ENCODE measurements at regions not wholly inside any gene's neighbourhood (a gene's known extent, or its start where the extent isn't known, plus 50 kb on each side); places are given as distances from the start of the nearest gene placed in this dataset.

DNA sequence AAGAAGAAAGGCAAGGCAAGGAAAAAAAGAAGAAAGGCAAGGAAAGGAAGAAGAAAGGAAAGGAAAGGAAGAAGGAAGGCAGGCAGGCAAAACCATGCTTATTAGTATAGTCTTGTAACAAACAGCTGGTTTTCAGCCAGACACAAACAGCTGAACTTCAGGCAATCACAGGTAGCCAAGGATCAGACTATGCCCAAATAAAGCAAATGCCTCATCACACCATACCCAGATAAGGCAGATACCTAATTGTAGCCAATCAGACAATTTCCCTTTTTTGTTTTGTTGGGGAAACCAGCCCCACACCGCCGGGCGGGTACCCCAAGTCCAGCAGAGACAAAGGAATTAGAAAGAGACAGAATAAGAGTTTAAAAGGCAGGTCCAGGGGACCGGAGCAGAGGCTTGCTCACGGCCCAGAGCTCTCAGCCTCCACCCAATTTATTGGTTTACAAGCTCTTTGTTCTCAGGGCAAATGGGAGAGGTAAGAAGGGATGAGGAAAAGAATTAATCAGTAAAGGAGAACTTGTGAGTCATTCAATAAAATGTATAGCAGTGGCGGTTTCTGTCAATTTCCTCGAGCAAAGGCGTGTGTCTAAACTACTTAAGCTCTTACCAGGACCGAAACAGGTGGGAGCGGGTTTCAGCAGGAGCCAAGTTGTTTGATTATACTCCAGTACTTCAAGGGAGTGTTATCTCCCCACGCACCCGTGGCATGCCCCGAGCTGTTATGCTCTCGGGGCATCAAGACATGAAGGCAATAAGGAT is 886.8 kb downstream of the KCNT2 start:
- no peak overlapping the region for H3K9ac ChIP-seq (ENCODE audit: low read length)
- no peaks in the 10 kb centered on the region for H3K4me1 ChIP-seq (ENCODE audit: insufficient read depth, low read length)
- no peak overlapping the region for H3K27ac ChIP-seq (ENCODE audit: low read depth, low read length)
- H3K36me3 ChIP-seq (ENCODE audit: insufficient read depth, low read length) = no peaks in the 10 kb centered on the region
- H3K27me3 ChIP-seq (ENCODE audit: control insufficient read depth in 1 of 2, insufficient read depth in 2 of 2, low read length in 2 of 2) = no peaks in the 10 kb centered on the region
- no peak overlapping the region for H3K4me3 ChIP-seq (ENCODE audit: low read depth in 1 of 2, low read length in 2 of 2)
- no peaks in the 10 kb centered on the region for H3K9me3 ChIP-seq (ENCODE audit: low read length)

DNA sequence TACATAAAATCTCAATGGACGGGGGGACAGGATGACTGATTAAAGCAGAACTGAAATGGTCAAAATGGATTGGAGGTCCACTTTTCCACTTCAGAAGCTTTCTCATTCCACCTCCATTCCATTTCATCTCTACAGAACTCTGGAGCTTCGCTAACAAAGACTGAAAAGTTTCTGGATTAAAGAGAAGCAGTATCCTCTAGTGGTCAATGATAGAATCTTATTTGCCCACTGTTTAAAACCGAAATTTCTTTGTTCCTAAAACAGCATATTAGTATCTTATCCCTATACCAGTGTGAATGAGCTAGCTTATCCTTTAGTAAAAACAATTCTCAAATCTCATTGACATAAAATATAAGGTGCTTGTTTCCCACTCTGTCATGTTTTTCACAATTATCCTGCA is 890.6 kb downstream of the KCNT2 start:
- Histone ChIP-seq H3K4me1 (ENCODE audit: insufficient read depth, low read length) (no peaks in the 10 kb centered on the region), H3K9ac (ENCODE audit: low read length) (no peak overlapping the region), H3K27ac (ENCODE audit: low read depth, low read length) (no peak overlapping the region), H3K36me3 (ENCODE audit: insufficient read depth, low read length) (no peaks in the 10 kb centered on the region), H3K27me3 (ENCODE audit: control insufficient read depth in 1 of 2, insufficient read depth in 2 of 2, low read length in 2 of 2) (no peaks in the 10 kb centered on the region), H3K9me3 (ENCODE audit: low read length) (no peaks in the 10 kb centered on the region), H3K4me3 (ENCODE audit: low read depth in 1 of 2, low read length in 2 of 2) (no peak overlapping the region)

DNA sequence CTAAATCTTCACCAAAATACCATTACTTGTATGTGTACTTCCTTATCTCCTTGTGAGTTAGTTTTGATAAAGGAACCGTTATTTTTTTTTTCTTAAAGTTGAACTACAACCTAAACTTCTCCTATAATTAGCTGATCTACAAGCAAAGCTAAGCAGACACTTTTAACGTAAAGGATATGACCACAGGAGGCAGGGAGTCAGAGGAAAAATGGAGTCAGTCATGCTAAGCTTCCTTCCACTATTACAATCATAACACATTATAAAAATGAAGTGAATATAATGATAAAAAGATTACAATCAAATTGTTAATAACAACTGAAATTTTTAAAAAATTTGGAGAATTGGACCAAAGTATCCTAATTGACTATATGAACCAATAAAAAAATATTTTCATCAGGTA is 892.6 kb downstream of the KCNT2 start:
- H3K9me3 ChIP-seq (ENCODE audit: low read length) = no peaks in the 10 kb centered on the region
- H3K4me3 ChIP-seq (ENCODE audit: low read depth in 1 of 2, low read length in 2 of 2) = no peak overlapping the region
- no peaks in the 10 kb centered on the region for H3K36me3 ChIP-seq (ENCODE audit: insufficient read depth, low read length)
- H3K27ac ChIP-seq (ENCODE audit: low read depth, low read length) = no peak overlapping the region
- H3K4me1 ChIP-seq (ENCODE audit: insufficient read depth, low read length) = no peaks in the 10 kb centered on the region
- no peaks in the 10 kb centered on the region for H3K27me3 ChIP-seq (ENCODE audit: control insufficient read depth in 1 of 2, insufficient read depth in 2 of 2, low read length in 2 of 2)
- no peak overlapping the region for H3K9ac ChIP-seq (ENCODE audit: low read length)

DNA sequence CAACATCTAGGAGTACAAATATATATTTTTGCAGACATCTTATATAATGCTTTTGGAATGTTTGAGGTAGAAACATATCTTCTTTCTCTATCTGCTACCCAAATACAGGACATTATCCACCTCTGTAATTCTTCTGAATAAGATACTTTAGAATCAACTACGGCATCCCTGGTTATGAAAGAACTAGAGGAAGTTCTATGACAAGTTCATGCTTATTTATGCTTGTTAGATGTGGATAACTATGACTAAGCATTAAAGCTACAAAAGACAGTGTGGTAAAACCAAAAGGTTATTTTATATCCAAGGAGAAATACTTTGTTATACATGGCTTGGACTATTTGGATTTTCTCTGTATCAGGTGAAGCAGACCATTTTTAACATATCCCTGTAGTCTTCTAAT is 894.0 kb downstream of the KCNT2 start:
- Histone ChIP-seq H3K4me3 (ENCODE audit: low read depth in 1 of 2, low read length in 2 of 2) (no peak overlapping the region), H3K27me3 (ENCODE audit: control insufficient read depth in 1 of 2, insufficient read depth in 2 of 2, low read length in 2 of 2) (no peaks in the 10 kb centered on the region), H3K36me3 (ENCODE audit: insufficient read depth, low read length) (no peaks in the 10 kb centered on the region), H3K9me3 (ENCODE audit: low read length) (no peaks in the 10 kb centered on the region), H3K27ac (ENCODE audit: low read depth, low read length) (no peak overlapping the region), H3K9ac (ENCODE audit: low read length) (no peak overlapping the region), H3K4me1 (ENCODE audit: insufficient read depth, low read length) (no peaks in the 10 kb centered on the region)

DNA sequence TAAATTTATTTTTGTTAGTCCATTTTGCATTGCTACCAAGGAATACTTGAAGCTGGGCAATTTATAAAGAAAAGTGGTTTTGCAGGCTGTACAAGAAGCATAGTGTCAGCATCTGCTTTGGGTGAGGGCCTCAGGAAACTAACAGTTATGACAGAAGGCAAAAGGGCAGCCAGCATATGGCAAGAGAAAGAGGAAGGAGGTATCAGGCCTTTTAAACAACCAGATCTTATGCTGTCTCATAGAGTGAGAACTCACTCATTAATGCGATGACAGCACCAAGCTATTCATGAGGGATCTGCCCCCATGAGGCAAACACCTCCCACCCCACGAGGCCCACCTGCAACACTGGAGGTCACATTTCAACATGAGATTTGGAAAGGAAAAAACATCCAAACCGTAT is 898.4 kb downstream of the KCNT2 start:
- H3K27me3 ChIP-seq (ENCODE audit: control insufficient read depth in 1 of 2, insufficient read depth in 2 of 2, low read length in 2 of 2) = no peaks in the 10 kb centered on the region
- H3K9me3 ChIP-seq (ENCODE audit: low read length) = no peaks in the 10 kb centered on the region
- no peak overlapping the region for H3K9ac ChIP-seq (ENCODE audit: low read length)
- H3K27ac ChIP-seq (ENCODE audit: low read depth, low read length) = no peak overlapping the region
- H3K4me1 ChIP-seq (ENCODE audit: insufficient read depth, low read length) = no peaks in the 10 kb centered on the region
- no peaks in the 10 kb centered on the region for H3K36me3 ChIP-seq (ENCODE audit: insufficient read depth, low read length)
- no peak overlapping the region for H3K4me3 ChIP-seq (ENCODE audit: low read depth in 1 of 2, low read length in 2 of 2)

DNA sequence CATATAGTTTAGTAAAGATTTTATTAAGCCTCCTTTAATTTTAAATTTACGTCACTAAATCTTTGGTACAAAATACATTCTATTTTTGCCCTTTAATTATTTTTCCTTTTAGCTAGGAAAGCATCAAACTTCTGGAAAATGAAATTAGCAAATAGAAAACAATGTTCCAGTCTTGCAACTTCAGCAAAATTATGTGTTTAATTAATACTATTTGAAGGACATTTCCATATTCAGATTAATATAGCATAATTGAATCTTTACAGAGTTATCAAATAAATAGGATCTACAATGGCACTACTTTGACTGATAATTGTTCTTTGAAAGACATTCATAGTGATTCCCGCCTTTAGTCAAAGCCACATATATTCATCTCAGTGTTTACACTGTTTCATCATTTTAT is 904.2 kb downstream of the KCNT2 start:
- H3K27me3 ChIP-seq (ENCODE audit: control insufficient read depth in 1 of 2, insufficient read depth in 2 of 2, low read length in 2 of 2) = no peaks in the 10 kb centered on the region

DNA sequence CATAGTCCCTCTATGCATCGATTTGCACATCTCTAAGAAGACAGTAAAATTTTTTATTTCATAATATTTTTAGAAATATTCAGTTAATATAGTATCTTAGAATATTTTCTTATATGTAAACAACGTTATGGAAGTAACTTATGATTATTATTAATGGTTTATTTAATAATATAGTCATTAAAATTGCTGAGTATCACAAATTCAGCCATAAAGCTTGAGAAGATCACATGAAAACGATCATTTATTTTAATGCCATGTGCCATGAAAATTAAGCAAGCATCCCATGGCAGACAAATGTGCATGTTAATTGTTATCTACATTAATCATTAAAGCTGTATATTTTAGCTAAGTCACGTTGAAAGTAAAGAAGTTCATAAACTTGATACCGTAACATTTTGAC is 907.1 kb downstream of the KCNT2 start:
- Histone ChIP-seq H3K27me3 (ENCODE audit: control insufficient read depth in 1 of 2, insufficient read depth in 2 of 2, low read length in 2 of 2) (no peaks in the 10 kb centered on the region), H3K9me3 (ENCODE audit: low read length) (no peaks in the 10 kb centered on the region), H3K4me3 (ENCODE audit: low read depth in 1 of 2, low read length in 2 of 2) (no peak overlapping the region), H3K4me1 (ENCODE audit: insufficient read depth, low read length) (no peaks in the 10 kb centered on the region), H3K27ac (ENCODE audit: low read depth, low read length) (no peak overlapping the region), H3K36me3 (ENCODE audit: insufficient read depth, low read length) (no peaks in the 10 kb centered on the region), H3K9ac (ENCODE audit: low read length) (no peak overlapping the region)

More for the DNA sequence above, 904.2 kb downstream of the KCNT2 start:
- Histone ChIP-seq H3K36me3 (ENCODE audit: insufficient read depth, low read length) (no peaks in the 10 kb centered on the region), H3K9me3 (ENCODE audit: low read length) (no peaks in the 10 kb centered on the region), H3K4me1 (ENCODE audit: insufficient read depth, low read length) (no peaks in the 10 kb centered on the region), H3K27ac (ENCODE audit: low read depth, low read length) (no peak overlapping the region), H3K9ac (ENCODE audit: low read length) (no peak overlapping the region), H3K4me3 (ENCODE audit: low read depth in 1 of 2, low read length in 2 of 2) (no peak overlapping the region)

DNA sequence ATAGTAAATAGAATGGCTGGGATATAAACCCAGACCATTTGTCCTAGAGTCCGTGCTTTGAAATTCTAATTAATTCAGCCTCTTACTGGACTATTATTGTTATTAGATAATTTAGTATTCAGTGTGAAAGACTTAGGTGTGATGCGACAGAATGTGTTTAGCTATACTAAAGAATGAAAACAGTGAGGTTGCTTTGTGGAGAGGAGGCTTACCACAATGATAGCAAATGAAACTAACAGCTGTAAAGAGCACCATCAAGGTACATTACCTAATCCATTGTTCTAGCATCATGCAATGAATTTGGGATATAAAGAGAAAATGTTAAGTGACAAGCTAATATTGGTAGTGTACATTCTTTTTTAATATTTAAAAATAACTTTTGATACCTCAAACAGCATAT is 911.1 kb downstream of the KCNT2 start:
- H3K36me3 ChIP-seq (ENCODE audit: insufficient read depth, low read length) = no peaks in the 10 kb centered on the region
- H3K9ac ChIP-seq (ENCODE audit: low read length) = no peak overlapping the region
- H3K27me3 ChIP-seq (ENCODE audit: control insufficient read depth in 1 of 2, insufficient read depth in 2 of 2, low read length in 2 of 2) = no peaks in the 10 kb centered on the region
- no peak overlapping the region for H3K27ac ChIP-seq (ENCODE audit: low read depth, low read length)
- H3K4me3 ChIP-seq (ENCODE audit: low read depth in 1 of 2, low read length in 2 of 2) = no peak overlapping the region
- H3K9me3 ChIP-seq (ENCODE audit: low read length) = no peaks in the 10 kb centered on the region
- no peaks in the 10 kb centered on the region for H3K4me1 ChIP-seq (ENCODE audit: insufficient read depth, low read length)

DNA sequence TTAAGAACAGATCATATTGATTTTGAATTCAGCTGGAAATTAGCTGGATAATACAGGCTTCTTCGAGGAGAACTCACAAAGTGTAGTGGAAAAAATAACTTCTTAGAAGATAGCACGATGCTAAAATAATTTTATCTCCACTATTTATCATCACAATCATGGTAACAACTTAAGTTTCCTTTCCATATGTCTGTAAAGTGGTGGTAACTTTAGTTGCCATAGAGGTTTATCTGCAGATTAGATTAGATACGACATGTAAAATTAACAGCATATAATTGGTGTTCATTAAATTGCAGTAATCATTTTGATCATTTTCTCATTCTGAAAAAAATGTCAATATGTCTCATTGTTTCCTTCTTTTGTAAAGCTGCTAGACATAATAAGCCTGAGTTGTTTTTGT is 921.5 kb downstream of the KCNT2 start:
- Histone ChIP-seq H3K9ac (ENCODE audit: low read length) (no peak overlapping the region), H3K27ac (ENCODE audit: low read depth, low read length) (no peak overlapping the region), H3K36me3 (ENCODE audit: insufficient read depth, low read length) (no peaks in the 10 kb centered on the region), H3K27me3 (ENCODE audit: control insufficient read depth in 1 of 2, insufficient read depth in 2 of 2, low read length in 2 of 2) (no peaks in the 10 kb centered on the region), H3K4me1 (ENCODE audit: insufficient read depth, low read length) (no peaks in the 10 kb centered on the region), H3K4me3 (ENCODE audit: low read depth in 1 of 2, low read length in 2 of 2) (no peak overlapping the region), H3K9me3 (ENCODE audit: low read length) (no peaks in the 10 kb centered on the region)

DNA sequence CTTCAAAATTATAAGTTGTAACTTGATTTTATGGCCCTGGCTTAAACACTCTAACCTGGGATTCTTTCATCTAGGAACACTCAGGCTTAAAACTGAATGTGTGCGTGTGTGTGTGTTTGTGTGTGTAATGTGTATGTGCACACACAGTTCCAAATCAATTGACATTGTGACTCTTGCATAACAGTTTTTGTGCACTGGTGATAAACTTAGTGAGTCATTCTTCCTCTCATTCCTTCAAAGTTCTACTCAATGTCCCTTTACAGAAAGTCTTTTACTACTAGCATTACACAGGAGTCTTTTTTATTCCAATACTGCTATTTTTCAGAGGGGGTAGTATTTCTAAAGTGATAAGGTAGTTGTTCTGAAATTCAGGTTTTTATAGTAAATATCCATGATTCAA is 943.6 kb downstream of the KCNT2 start:
- H3K27ac ChIP-seq (ENCODE audit: low read depth, low read length) = no peak overlapping the region
- H3K9ac ChIP-seq (ENCODE audit: low read length) = no peak overlapping the region
- H3K9me3 ChIP-seq (ENCODE audit: low read length) = no peaks in the 10 kb centered on the region
- no peaks in the 10 kb centered on the region for H3K4me1 ChIP-seq (ENCODE audit: insufficient read depth, low read length)
- no peaks in the 10 kb centered on the region for H3K27me3 ChIP-seq (ENCODE audit: control insufficient read depth in 1 of 2, insufficient read depth in 2 of 2, low read length in 2 of 2)
- no peaks in the 10 kb centered on the region for H3K36me3 ChIP-seq (ENCODE audit: insufficient read depth, low read length)
- no peak overlapping the region for H3K4me3 ChIP-seq (ENCODE audit: low read depth in 1 of 2, low read length in 2 of 2)

DNA sequence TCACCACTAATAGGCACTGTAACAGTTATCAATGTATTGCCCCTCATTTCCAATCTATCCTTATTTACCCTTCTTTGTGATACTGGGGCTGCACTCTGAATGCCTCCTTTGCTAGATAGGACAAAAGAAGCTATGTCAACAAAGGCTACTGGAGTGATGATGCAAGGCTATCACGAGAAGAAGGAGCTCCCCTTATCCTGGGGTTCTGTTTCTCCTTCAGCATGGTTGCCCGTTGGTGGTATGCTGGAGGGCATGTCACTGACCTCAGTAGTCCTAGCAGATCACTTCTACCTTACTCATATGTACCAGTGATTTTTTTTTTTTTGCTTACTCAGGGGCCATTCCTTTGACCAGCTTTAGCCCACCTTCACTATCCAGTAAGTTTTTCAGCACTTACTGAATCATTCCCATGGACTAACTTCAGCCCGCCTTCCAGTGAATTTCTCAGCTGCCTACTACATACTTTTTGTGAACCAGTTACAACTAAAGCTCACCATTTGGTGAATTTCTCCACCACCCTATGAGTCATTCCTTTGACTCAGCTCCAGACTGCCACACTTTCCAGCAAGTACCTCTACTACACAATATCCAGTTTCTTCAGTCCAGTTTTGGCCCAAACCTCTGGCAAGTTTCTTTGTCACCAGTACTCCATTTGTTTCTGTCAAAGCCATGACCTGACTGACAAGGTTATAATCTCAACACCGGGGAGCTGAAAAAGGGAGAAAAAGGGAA is 944.5 kb downstream of the KCNT2 start:
- Histone ChIP-seq H3K9me3 (ENCODE audit: low read length) (no peaks in the 10 kb centered on the region), H3K27ac (ENCODE audit: low read depth, low read length) (no peak overlapping the region), H3K27me3 (ENCODE audit: control insufficient read depth in 1 of 2, insufficient read depth in 2 of 2, low read length in 2 of 2) (no peaks in the 10 kb centered on the region), H3K4me1 (ENCODE audit: insufficient read depth, low read length) (no peaks in the 10 kb centered on the region), H3K4me3 (ENCODE audit: low read depth in 1 of 2, low read length in 2 of 2) (no peak overlapping the region), H3K9ac (ENCODE audit: low read length) (no peak overlapping the region), H3K36me3 (ENCODE audit: insufficient read depth, low read length) (no peaks in the 10 kb centered on the region)

DNA sequence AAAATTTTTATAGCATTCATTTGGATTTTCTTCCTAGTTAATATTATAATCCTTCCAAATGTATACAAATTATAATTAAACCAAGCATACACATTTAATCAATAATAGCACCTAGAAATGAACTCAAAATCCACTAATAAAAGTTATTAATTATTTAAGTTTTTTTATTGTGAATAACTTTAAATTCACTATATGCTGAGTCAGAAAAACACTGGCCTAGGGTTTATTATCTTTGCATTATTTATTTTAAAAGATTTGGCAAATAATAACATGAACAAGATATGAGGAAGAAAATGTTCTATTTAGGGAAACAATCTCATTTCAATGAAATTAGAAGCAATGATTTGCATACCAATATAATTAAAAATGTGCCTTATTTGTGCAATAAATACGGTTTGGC is 951.5 kb downstream of the KCNT2 start:
- Histone ChIP-seq H3K4me1 (ENCODE audit: insufficient read depth, low read length) (no peaks in the 10 kb centered on the region), H3K27ac (ENCODE audit: low read depth, low read length) (no peak overlapping the region), H3K9me3 (ENCODE audit: low read length) (no peaks in the 10 kb centered on the region), H3K4me3 (ENCODE audit: low read depth in 1 of 2, low read length in 2 of 2) (no peak overlapping the region), H3K27me3 (ENCODE audit: control insufficient read depth in 1 of 2, insufficient read depth in 2 of 2, low read length in 2 of 2) (no peaks in the 10 kb centered on the region), H3K36me3 (ENCODE audit: insufficient read depth, low read length) (no peaks in the 10 kb centered on the region), H3K9ac (ENCODE audit: low read length) (no peak overlapping the region)

All from muscle layer of colon (tissue), 2 donors.